SK-N-SH (cell line): ENCODE measurements at regions not wholly inside any gene's neighbourhood (a gene's known extent, or its start where the extent isn't known, plus 50 kb on each side); places are given as distances from the start of the nearest gene placed in this dataset.

Experiments used
- CTCF ChIA-PET: fragments of 300-600, 350-600 bp; formaldehyde crosslinking; extraction: SDS; loops from one replicate; lab custom pipeline; 2021; lab: Yijun Ruan, JAX
- POLR2A ChIA-PET: fragments of 350-600 bp; sonication (Branson Sonifier 250); formaldehyde crosslinking; extraction: SDS; loops from one replicate; lab custom pipeline; 2020; ENCODE audit warnings: antibody characterized with exemption, inconsistent platforms; lab: Yijun Ruan, JAX
- DNase-seq: peaks from one replicate; pipeline ENCODE4 v3.0.0; 2012
- H2AFZ ChIP-seq: fragments of 200-600 bp; sonication (generic); 2 replicates; pipeline ENCODE4 v1.8.1; 2016; ENCODE audit warnings: antibody characterized with exemption, mild to moderate bottlenecking, low read depth
- H3F3A ChIP-seq: fragments of 200-600 bp; sonication (generic); replicated peaks from 2 replicates; pipeline ENCODE3; 2016; ENCODE audit warnings: antibody characterized with exemption, mild to moderate bottlenecking; ENCODE audit not compliant: insufficient read depth
- H3K27ac ChIP-seq, 2 experiments: fragments of 200-500 bp in 1 of 2; fragments of 200-600 bp in 1 of 2; sonication (Bioruptor generic) in 1 of 2; sonication (generic), shearing (Covaris generic) in 1 of 2; 2 replicates each; pipeline versions ENCODE4 v1.5.1 to v1.6.1; 2014 to 2016; ENCODE audit warnings: low read depth in 2 of 2, inconsistent platforms in 1 of 2, low read length in 1 of 2, mild to moderate bottlenecking in 1 of 2, mixed read lengths in 1 of 2
- H3K27me3 ChIP-seq: fragments of 200-600 bp; sonication (generic), shearing (Covaris generic); 2 replicates; pipeline ENCODE4 v1.6.1; 2016; ENCODE audit warnings: mixed run types; ENCODE audit not compliant: insufficient read depth
- H3K36me3 ChIP-seq, 2 experiments: fragments of 200-500 bp in 1 of 2; fragments of 200-600 bp in 1 of 2; sonication (Bioruptor generic) in 1 of 2; sonication (generic) in 1 of 2; replicated peaks in 1 of 2; 2 replicates each; pipeline versions ENCODE3 to v1.5.1; 2014 to 2016; ENCODE audit warnings: low read length in 1 of 2, mild to moderate bottlenecking in 1 of 2; ENCODE audit not compliant: insufficient read depth in 2 of 2, control insufficient read depth in 1 of 2
- H3K4me1 ChIP-seq, 2 experiments: fragments of 200-500 bp in 1 of 2; fragments of 200-600 bp in 1 of 2; sonication (Bioruptor generic) in 1 of 2; sonication (generic), shearing (Covaris generic) in 1 of 2; 2 replicates each; pipeline versions ENCODE4 v1.5.1 to v1.6.1; 2014 to 2016; ENCODE audit warnings: low read depth in 1 of 2, low read length in 1 of 2, mixed run types in 1 of 2; ENCODE audit not compliant: insufficient read depth in 2 of 2, control insufficient read depth in 1 of 2
- H3K4me2 ChIP-seq: fragments of 200-600 bp; sonication (generic), shearing (Covaris generic); 2 replicates; pipeline ENCODE4 v1.6.1; 2017; ENCODE audit warnings: mixed run types
- H3K4me3 ChIP-seq, 2 experiments: fragments of 200-500 bp in 1 of 2; fragments of 200-600 bp in 1 of 2; sonication (Bioruptor generic) in 1 of 2; sonication (generic), shearing (Covaris generic) in 1 of 2; 2 replicates each; pipeline versions ENCODE4 v1.5.1 to v1.8.1; 2014 to 2016; ENCODE audit warnings: low read depth in 2 of 2, inconsistent platforms in 1 of 2, low read length in 1 of 2, mild to moderate bottlenecking in 1 of 2, mixed read lengths in 1 of 2, moderate library complexity in 1 of 2
- H3K79me2 ChIP-seq: fragments of 200-600 bp; sonication (generic); 2 replicates; pipeline ENCODE4 v1.8.1; 2017; ENCODE audit warnings: mild to moderate bottlenecking; ENCODE audit not compliant: insufficient read depth
- H3K9ac ChIP-seq: fragments of 200-600 bp; sonication (generic); 2 replicates; pipeline ENCODE4 v1.6.1; 2017; ENCODE audit warnings: mixed run types
- H3K9me2 ChIP-seq: fragments of 200-600 bp; sonication (generic); 2 replicates; pipeline ENCODE4 v1.6.1; 2017; ENCODE audit warnings: mixed run types
- H3K9me3 ChIP-seq: fragments of 200-600 bp; sonication (generic); 2 replicates; pipeline ENCODE4 v1.6.1; 2017; ENCODE audit warnings: mixed run types, mild to moderate bottlenecking, moderate library complexity
- H4K20me1 ChIP-seq: fragments of 200-600 bp; sonication (generic); 2 replicates; pipeline ENCODE4 v1.6.1; 2017; ENCODE audit warnings: mild to moderate bottlenecking, mixed run types; ENCODE audit not compliant: insufficient read depth
- CHD2 ChIP-seq: fragments of 150-350 bp; IDR thresholded peaks from 2 replicates; pipeline ENCODE4 v1.6.1; 2018; ENCODE audit warnings: low read length; ENCODE audit not compliant: partially characterized antibody
- FOXM1 ChIP-seq: IDR thresholded peaks from 2 replicates; pipeline ENCODE4 v1.4.0; 2012; ENCODE audit warnings: low read depth, mild to moderate bottlenecking
- GABPA ChIP-seq: IDR thresholded peaks from 2 replicates; pipeline ENCODE4 v1.4.0; 2012; ENCODE audit warnings: low read depth, mild to moderate bottlenecking
- IRF3 ChIP-seq: fragments of 150-350 bp; IDR thresholded peaks from 2 replicates; pipeline ENCODE4 v1.6.1; 2016; ENCODE audit warnings: mild to moderate bottlenecking, low read depth, low read length
- JUND ChIP-seq: IDR thresholded peaks from 2 replicates; pipeline ENCODE4 v1.4.0; 2012
- MEF2A ChIP-seq: IDR thresholded peaks from 2 replicates; pipeline ENCODE4 v1.4.0; 2012; ENCODE audit warnings: low read depth, borderline replicate concordance
- NRF1 ChIP-seq: IDR thresholded peaks from 2 replicates; pipeline ENCODE4 v1.6.1; 2012; ENCODE audit warnings: low read depth, mild to moderate bottlenecking, low read length
- SIN3A ChIP-seq: IDR thresholded peaks from 2 replicates; pipeline ENCODE4 v1.6.1; 2012; ENCODE audit warnings: low read depth, mild to moderate bottlenecking, low read length, moderate library complexity, borderline replicate concordance
- TEAD4 ChIP-seq: IDR thresholded peaks from 2 replicates; pipeline ENCODE4 v1.4.0; 2012; ENCODE audit warnings: mild to moderate bottlenecking, borderline replicate concordance; ENCODE audit not compliant: insufficient read depth
- WGBS: methylation state at CpG from one replicate; pipeline ENCODE4 v1.1.6; 2017; ENCODE audit warnings: low lambda C conversion rate; 5-methylcytosine and 5-hydroxymethylcytosine counted together
- TF ChIP-seq, protein P1 (sequence below): fragments of 200-600 bp; sonication (generic); IDR thresholded peaks from 2 replicates; pipeline ENCODE4 v1.6.1; 2017; ENCODE audit warnings: antibody characterized with exemption, mild to moderate bottlenecking, moderate library complexity

GRCh38 chr16:9151074-9151473, 59.6 kb downstream of the HAPSTR1 start (continued):
- TF ChIP-seq, protein P1, sequence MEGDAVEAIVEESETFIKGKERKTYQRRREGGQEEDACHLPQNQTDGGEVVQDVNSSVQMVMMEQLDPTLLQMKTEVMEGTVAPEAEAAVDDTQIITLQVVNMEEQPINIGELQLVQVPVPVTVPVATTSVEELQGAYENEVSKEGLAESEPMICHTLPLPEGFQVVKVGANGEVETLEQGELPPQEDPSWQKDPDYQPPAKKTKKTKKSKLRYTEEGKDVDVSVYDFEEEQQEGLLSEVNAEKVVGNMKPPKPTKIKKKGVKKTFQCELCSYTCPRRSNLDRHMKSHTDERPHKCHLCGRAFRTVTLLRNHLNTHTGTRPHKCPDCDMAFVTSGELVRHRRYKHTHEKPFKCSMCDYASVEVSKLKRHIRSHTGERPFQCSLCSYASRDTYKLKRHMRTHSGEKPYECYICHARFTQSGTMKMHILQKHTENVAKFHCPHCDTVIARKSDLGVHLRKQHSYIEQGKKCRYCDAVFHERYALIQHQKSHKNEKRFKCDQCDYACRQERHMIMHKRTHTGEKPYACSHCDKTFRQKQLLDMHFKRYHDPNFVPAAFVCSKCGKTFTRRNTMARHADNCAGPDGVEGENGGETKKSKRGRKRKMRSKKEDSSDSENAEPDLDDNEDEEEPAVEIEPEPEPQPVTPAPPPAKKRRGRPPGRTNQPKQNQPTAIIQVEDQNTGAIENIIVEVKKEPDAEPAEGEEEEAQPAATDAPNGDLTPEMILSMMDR = no peak
- no peak for TF ChIP-seq SIN3A
- TF ChIP-seq JUND = no peak
- TF ChIP-seq IRF3 = no peak

DNA sequence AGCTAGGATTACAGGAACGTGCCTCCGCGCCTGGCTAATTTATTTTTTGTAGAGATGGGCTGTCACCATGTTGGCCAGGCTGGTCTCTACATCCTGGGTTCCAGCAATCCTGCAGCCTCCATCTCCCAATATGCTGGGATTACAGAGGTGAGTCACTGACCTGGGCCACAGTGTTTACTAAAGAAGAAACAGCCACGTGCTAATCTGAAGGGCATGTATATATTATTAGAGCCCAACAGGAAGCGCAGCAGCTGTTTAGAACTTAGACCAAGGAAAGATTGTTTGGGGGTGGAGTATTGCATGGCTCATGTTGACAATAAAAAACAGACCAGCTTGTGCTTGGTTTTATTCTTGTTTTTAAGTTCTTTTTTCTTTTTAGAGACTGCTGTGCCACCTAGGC, 60.2 kb downstream of the HAPSTR1 start:
- Histone ChIP-seq H3K4me2 (no peak overlapping the region), H3F3A (no peaks in the 10 kb centered on the region), H3K9me3 (no peaks in the 10 kb centered on the region), H3K4me3 (no peak overlapping the region), H3K36me3 (no peaks in the 10 kb centered on the region), H3K79me2 (no peaks in the 10 kb centered on the region), H3K9me2 (no peaks in the 10 kb centered on the region), H3K27me3 (no peaks in the 10 kb centered on the region), H4K20me1 (no peaks in the 10 kb centered on the region), H3K4me1 (no peaks in the 10 kb centered on the region), H3K9ac (no peak overlapping the region), H3K27ac (no peak overlapping the region), H2AFZ (no peak overlapping the region)
- TF ChIP-seq NRF1 (no peak), FOXM1 (no peak), CHD2 (no peak)
- TF ChIP-seq, protein P1 = no peak
- WGBS = 77% methylated on average over 5 of the region's 5 CpGs
- CTCF ChIA-PET = interaction anchor here (1.0 to 6.1 kb wide), 5 partner anchors 9 to 143 kb away, joined by 3 to 30 read pairs (median 5); no protein-coding TSS in a partner anchor
- POLR2A ChIA-PET = no interaction called here
- DNase-seq = no peak

GRCh38 chr16:9152649-9153501, 61.4 kb downstream of the HAPSTR1 start:
- H3K27me3 ChIP-seq = no peaks in the 10 kb centered on the region
- H3K36me3 ChIP-seq = no peaks in the 10 kb centered on the region
- no peak overlapping the region for H2AFZ ChIP-seq
- H3F3A ChIP-seq = no peaks in the 10 kb centered on the region
- ChIA-PET CTCF (interaction anchor here (1.0 to 1.5 kb wide), 4 partner anchors 9 to 144 kb away, joined by 3 to 5 read pairs (median 3); no protein-coding TSS in a partner anchor), POLR2A (no interaction called here)
- no peak overlapping the region for H3K4me2 ChIP-seq
- no peaks in the 10 kb centered on the region for H3K4me1 ChIP-seq
- H3K79me2 ChIP-seq = no peaks in the 10 kb centered on the region
- H3K27ac ChIP-seq = no peak overlapping the region
- H3K4me3 ChIP-seq = no peak overlapping the region
- no peaks in the 10 kb centered on the region for H4K20me1 ChIP-seq
- 84% methylated on average over 19 of the region's 19 CpGs for WGBS
- H3K9me3 ChIP-seq = no peaks in the 10 kb centered on the region
- H3K9ac ChIP-seq = no peak overlapping the region
- DNase-seq = no peak
- no peaks in the 10 kb centered on the region for H3K9me2 ChIP-seq
- no peak for TF ChIP-seq JUND
- TF ChIP-seq GABPA = no peak
- TF ChIP-seq, protein P1 = no peak
- no peak for TF ChIP-seq MEF2A
- no peak for TF ChIP-seq TEAD4
- TF ChIP-seq, all 33 proteins: peak for 0
